ENCODE measurements at regions not wholly inside any gene's neighbourhood (a gene's known extent, or its start where the extent isn't known, plus 50 kb on each side); places are given as distances from the start of the nearest gene placed in this dataset.

- no peak for TF ChIP-seq SP1 (IDR thresholded peaks at IDR 0.05)
- TF ChIP-seq, protein P1, sequence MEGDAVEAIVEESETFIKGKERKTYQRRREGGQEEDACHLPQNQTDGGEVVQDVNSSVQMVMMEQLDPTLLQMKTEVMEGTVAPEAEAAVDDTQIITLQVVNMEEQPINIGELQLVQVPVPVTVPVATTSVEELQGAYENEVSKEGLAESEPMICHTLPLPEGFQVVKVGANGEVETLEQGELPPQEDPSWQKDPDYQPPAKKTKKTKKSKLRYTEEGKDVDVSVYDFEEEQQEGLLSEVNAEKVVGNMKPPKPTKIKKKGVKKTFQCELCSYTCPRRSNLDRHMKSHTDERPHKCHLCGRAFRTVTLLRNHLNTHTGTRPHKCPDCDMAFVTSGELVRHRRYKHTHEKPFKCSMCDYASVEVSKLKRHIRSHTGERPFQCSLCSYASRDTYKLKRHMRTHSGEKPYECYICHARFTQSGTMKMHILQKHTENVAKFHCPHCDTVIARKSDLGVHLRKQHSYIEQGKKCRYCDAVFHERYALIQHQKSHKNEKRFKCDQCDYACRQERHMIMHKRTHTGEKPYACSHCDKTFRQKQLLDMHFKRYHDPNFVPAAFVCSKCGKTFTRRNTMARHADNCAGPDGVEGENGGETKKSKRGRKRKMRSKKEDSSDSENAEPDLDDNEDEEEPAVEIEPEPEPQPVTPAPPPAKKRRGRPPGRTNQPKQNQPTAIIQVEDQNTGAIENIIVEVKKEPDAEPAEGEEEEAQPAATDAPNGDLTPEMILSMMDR (IDR thresholded peaks at IDR 0.05; ENCODE audit: low read depth, low read length, missing input control): no peak
- no peak for TF ChIP-seq MAX (IDR thresholded peaks at IDR 0.05)
- TF ChIP-seq, protein P2, sequence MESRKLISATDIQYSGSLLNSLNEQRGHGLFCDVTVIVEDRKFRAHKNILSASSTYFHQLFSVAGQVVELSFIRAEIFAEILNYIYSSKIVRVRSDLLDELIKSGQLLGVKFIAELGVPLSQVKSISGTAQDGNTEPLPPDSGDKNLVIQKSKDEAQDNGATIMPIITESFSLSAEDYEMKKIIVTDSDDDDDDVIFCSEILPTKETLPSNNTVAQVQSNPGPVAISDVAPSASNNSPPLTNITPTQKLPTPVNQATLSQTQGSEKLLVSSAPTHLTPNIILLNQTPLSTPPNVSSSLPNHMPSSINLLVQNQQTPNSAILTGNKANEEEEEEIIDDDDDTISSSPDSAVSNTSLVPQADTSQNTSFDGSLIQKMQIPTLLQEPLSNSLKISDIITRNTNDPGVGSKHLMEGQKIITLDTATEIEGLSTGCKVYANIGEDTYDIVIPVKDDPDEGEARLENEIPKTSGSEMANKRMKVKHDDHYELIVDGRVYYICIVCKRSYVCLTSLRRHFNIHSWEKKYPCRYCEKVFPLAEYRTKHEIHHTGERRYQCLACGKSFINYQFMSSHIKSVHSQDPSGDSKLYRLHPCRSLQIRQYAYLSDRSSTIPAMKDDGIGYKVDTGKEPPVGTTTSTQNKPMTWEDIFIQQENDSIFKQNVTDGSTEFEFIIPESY (IDR thresholded peaks at IDR 0.05): no peak
- no peak for TF ChIP-seq NR2F2 (IDR thresholded peaks at IDR 0.05)
- no peak for TF ChIP-seq YY1 (IDR thresholded peaks at IDR 0.05)
- no peak for TF ChIP-seq EGR1 (IDR thresholded peaks at IDR 0.05; ENCODE audit: low read depth in 2 of 2)
- no peak for TF ChIP-seq RAD21 (IDR thresholded peaks at IDR 0.05)
- TF ChIP-seq, protein P3, sequence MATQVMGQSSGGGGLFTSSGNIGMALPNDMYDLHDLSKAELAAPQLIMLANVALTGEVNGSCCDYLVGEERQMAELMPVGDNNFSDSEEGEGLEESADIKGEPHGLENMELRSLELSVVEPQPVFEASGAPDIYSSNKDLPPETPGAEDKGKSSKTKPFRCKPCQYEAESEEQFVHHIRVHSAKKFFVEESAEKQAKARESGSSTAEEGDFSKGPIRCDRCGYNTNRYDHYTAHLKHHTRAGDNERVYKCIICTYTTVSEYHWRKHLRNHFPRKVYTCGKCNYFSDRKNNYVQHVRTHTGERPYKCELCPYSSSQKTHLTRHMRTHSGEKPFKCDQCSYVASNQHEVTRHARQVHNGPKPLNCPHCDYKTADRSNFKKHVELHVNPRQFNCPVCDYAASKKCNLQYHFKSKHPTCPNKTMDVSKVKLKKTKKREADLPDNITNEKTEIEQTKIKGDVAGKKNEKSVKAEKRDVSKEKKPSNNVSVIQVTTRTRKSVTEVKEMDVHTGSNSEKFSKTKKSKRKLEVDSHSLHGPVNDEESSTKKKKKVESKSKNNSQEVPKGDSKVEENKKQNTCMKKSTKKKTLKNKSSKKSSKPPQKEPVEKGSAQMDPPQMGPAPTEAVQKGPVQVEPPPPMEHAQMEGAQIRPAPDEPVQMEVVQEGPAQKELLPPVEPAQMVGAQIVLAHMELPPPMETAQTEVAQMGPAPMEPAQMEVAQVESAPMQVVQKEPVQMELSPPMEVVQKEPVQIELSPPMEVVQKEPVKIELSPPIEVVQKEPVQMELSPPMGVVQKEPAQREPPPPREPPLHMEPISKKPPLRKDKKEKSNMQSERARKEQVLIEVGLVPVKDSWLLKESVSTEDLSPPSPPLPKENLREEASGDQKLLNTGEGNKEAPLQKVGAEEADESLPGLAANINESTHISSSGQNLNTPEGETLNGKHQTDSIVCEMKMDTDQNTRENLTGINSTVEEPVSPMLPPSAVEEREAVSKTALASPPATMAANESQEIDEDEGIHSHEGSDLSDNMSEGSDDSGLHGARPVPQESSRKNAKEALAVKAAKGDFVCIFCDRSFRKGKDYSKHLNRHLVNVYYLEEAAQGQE (IDR thresholded peaks at IDR 0.05): no peak
- TF ChIP-seq TAF1 (conservative IDR thresholded peaks at IDR 0.05): no peak
- TF ChIP-seq HNF4A (conservative IDR thresholded peaks at IDR 0.05): no peak
These were observed 650.3 kb downstream of the CCDC171 start for GRCh38 chr9:16202914-16203728.

Measured in liver (tissue), 3 donors.